Nephron progenitor cell (in vitro differentiated cells): ENCODE measurements at regions not wholly inside any gene's neighbourhood (a gene's known extent, or its start where the extent isn't known, plus 50 kb on each side); places are given as distances from the start of the nearest gene placed in this dataset.

Experiments used
- DNase-seq: peaks from one replicate; pipeline ENCODE4 v3.0.0; 2021
- H3K27ac Mint-ChIP-seq: 2 replicates; pipeline ENCODE4 v1.8.0; 2021; ENCODE audit warnings: mild to moderate bottlenecking, moderate library complexity, mixed read lengths
- H3K27me3 Mint-ChIP-seq: 2 replicates; pipeline ENCODE4 v1.8.0; 2021; ENCODE audit warnings: mild to moderate bottlenecking, low read depth, mixed read lengths; ENCODE audit not compliant: poor library complexity
- H3K36me3 Mint-ChIP-seq: 2 replicates; pipeline ENCODE4 v1.8.0; 2021; ENCODE audit warnings: low read depth, mixed read lengths
- H3K4me1 Mint-ChIP-seq: 2 replicates; pipeline ENCODE4 v1.8.0; 2021; ENCODE audit warnings: mixed read lengths
- H3K4me3 Mint-ChIP-seq: 2 replicates; pipeline ENCODE4 v1.8.0; 2021; ENCODE audit warnings: mild to moderate bottlenecking, moderate library complexity, mixed read lengths
- H3K9me3 Mint-ChIP-seq: 2 replicates; pipeline ENCODE4 v1.8.0; 2021; ENCODE audit warnings: mild to moderate bottlenecking, moderate library complexity, mixed read lengths
- CTCF ChIP-seq: fragments of 200-600 bp; sonication (generic); IDR thresholded peaks from 2 replicates; pipeline ENCODE4 v1.5.0; 2021; ENCODE audit warnings: antibody characterized with exemption

- Mint-ChIP-seq H3K9me3 (no peaks in the 10 kb centered on the region), H3K4me1 (peaks cover 3% of the 10 kb centered on the region), H3K27ac (no peak overlapping the region), H3K36me3 (no peaks in the 10 kb centered on the region), H3K4me3 (no peak overlapping the region), H3K27me3 (no peaks in the 10 kb centered on the region)
- no peak for DNase-seq
- no peak for TF ChIP-seq CTCF
Measured at GRCh38 chr1:79726911-79727310, 720.4 kb upstream of the ADGRL4 start.

GRCh38 chr1:79726321-79726720 is 719.8 kb upstream of the ADGRL4 start:
- DNase-seq: no peak
- Mint-ChIP-seq H3K27me3 (no peaks in the 10 kb centered on the region), H3K36me3 (no peaks in the 10 kb centered on the region), H3K4me1 (no peaks in the 10 kb centered on the region), H3K9me3 (no peaks in the 10 kb centered on the region), H3K4me3 (no peak overlapping the region), H3K27ac (no peak overlapping the region)
- no peak for TF ChIP-seq CTCF

GRCh38 chr1:79716447-79716846 is 709.9 kb upstream of the ADGRL4 start:
- no peak for DNase-seq
- H3K4me1 Mint-ChIP-seq: no peaks in the 10 kb centered on the region

GRCh38 chr1:79714664-79715063 is 708.1 kb upstream of the ADGRL4 start:
- no peak for DNase-seq
- no peak for TF ChIP-seq CTCF
- Mint-ChIP-seq H3K9me3 (peaks cover 16% of the 10 kb centered on the region), H3K4me1 (no peaks in the 10 kb centered on the region), H3K36me3 (no peaks in the 10 kb centered on the region), H3K27ac (no peak overlapping the region), H3K27me3 (no peaks in the 10 kb centered on the region), H3K4me3 (no peak overlapping the region)

More at GRCh38 chr1:79716447-79716846, 709.9 kb upstream of the ADGRL4 start:
- TF ChIP-seq CTCF: no peak
- Mint-ChIP-seq H3K36me3 (no peaks in the 10 kb centered on the region), H3K27me3 (no peaks in the 10 kb centered on the region), H3K4me3 (no peak overlapping the region), H3K27ac (no peak overlapping the region), H3K9me3 (peaks cover 19% of the 10 kb centered on the region)

- Mint-ChIP-seq H3K4me1 (no peaks in the 10 kb centered on the region), H3K27ac (peak overlapping the region; percentile 44), H3K9me3 (no peaks in the 10 kb centered on the region), H3K36me3 (no peaks in the 10 kb centered on the region), H3K27me3 (no peaks in the 10 kb centered on the region), H3K4me3 (no peak overlapping the region)
- DNase-seq: no peak
- no peak for TF ChIP-seq CTCF
Measured at GRCh38 chr1:79711001-79711431, 704.5 kb upstream of the ADGRL4 start.

GRCh38 chr1:79708646-79709265 is 702.2 kb upstream of the ADGRL4 start:
- no peaks in the 10 kb centered on the region for H3K9me3 Mint-ChIP-seq
- no peak overlapping the region for H3K27ac Mint-ChIP-seq
- no peak for DNase-seq
- no peak overlapping the region for H3K4me3 Mint-ChIP-seq
- no peaks in the 10 kb centered on the region for H3K4me1 Mint-ChIP-seq
- no peak for TF ChIP-seq CTCF
- H3K36me3 Mint-ChIP-seq: no peaks in the 10 kb centered on the region
- no peaks in the 10 kb centered on the region for H3K27me3 Mint-ChIP-seq
